WTC11 (cell line): ENCODE measurements at regions not wholly inside any gene's neighbourhood (a gene's known extent, or its start where the extent isn't known, plus 50 kb on each side); places are given as distances from the start of the nearest gene placed in this dataset.

Experiments used
- ATAC-seq: fragments of 200-7000 bp; cut with Tn5 transposase; 2 replicates; pipeline ENCODE4 v1.10.0; 2021; ENCODE audit warnings: mild to moderate bottlenecking, moderate library complexity
- CTCF ChIA-PET: fragments of 300-600 bp; sonication (Branson Sonifier 250); formaldehyde crosslinking; loops from one replicate; lab custom pipeline; 2021; ENCODE audit warnings: antibody characterized with exemption; lab: Charles Lee
- POLR2A ChIA-PET: fragments of 350-600 bp; sonication (Branson Sonifier 250); formaldehyde crosslinking; loops from one replicate; lab custom pipeline; 2021; ENCODE audit warnings: antibody characterized with exemption; lab: Charles Lee
- DNase-seq: peaks from one replicate; pipeline ENCODE4 v3.0.0; 2021; ENCODE audit warnings: low spot score
- H3K27ac Mint-ChIP-seq: 2 replicates; pipeline ENCODE4 v1.8.0; 2021; ENCODE audit warnings: mixed read lengths
- H3K27me3 Mint-ChIP-seq: 2 replicates; pipeline ENCODE4 v1.8.0; 2021; ENCODE audit warnings: low read depth, mild to moderate bottlenecking, moderate library complexity, mixed read lengths
- H3K36me3 Mint-ChIP-seq: 2 replicates; pipeline ENCODE4 v1.8.0; 2021; ENCODE audit warnings: mixed read lengths
- H3K4me1 Mint-ChIP-seq: 2 replicates; pipeline ENCODE4 v1.8.0; 2022; ENCODE audit warnings: mixed read lengths
- H3K4me3 Mint-ChIP-seq: 2 replicates; pipeline ENCODE4 v1.8.0; 2021; ENCODE audit warnings: mild to moderate bottlenecking, moderate library complexity, mixed read lengths
- H3K9me3 Mint-ChIP-seq: 2 replicates; pipeline ENCODE4 v1.8.0; 2021; ENCODE audit warnings: mixed read lengths
- AFF4 ChIP-seq: sonication (generic); formaldehyde crosslinking; IDR thresholded peaks from 2 replicates; pipeline ENCODE4 v1.8.1; 2023; ENCODE audit warnings: mild to moderate bottlenecking, missing genetic modification reagents, borderline replicate concordance
- ARID4B ChIP-seq: sonication (generic); formaldehyde crosslinking; IDR thresholded peaks from 2 replicates; pipeline ENCODE4 v1.8.0; 2023; ENCODE audit warnings: missing genetic modification reagents, mild to moderate bottlenecking, borderline replicate concordance
- ATF6 ChIP-seq: sonication (generic); formaldehyde crosslinking; IDR thresholded peaks from 2 replicates; pipeline ENCODE4 v1.8.1; 2023; ENCODE audit warnings: mild to moderate bottlenecking, missing genetic modification reagents
- FOXP1 ChIP-seq: sonication (generic); formaldehyde crosslinking; IDR thresholded peaks from 2 replicates; pipeline ENCODE4 v1.8.0; 2022; ENCODE audit warnings: missing genetic modification reagents, mild to moderate bottlenecking, moderate library complexity, borderline replicate concordance
- HMGA2 ChIP-seq: fragments of 250-450 bp; sonication (Bioruptor Pico); IDR thresholded peaks from 2 replicates; pipeline ENCODE4 v1.4.0; 2021; ENCODE audit warnings: mild to moderate bottlenecking, moderate library complexity
- IRF2 ChIP-seq: sonication (generic); formaldehyde crosslinking; IDR thresholded peaks from 2 replicates; pipeline ENCODE4 v1.8.0; 2022; ENCODE audit warnings: low read depth, missing genetic modification reagents, borderline replicate concordance
- JUN ChIP-seq: sonication (generic); formaldehyde crosslinking; IDR thresholded peaks from 2 replicates; pipeline ENCODE4 v1.8.0; 2023; ENCODE audit warnings: mild to moderate bottlenecking, missing genetic modification reagents
- NFATC4 ChIP-seq: fragments of 250-450 bp; sonication (Bioruptor Pico); IDR thresholded peaks from 2 replicates; pipeline ENCODE4 v1.9.0; 2021; ENCODE audit warnings: mild to moderate bottlenecking
- NR1H2 ChIP-seq: sonication (generic); formaldehyde crosslinking; IDR thresholded peaks from 2 replicates; pipeline ENCODE4 v1.9.0; 2021; ENCODE audit warnings: mild to moderate bottlenecking, moderate library complexity, missing genetic modification reagents
- SOX15 ChIP-seq: fragments of 250-450 bp; sonication (Bioruptor Pico); IDR thresholded peaks from 2 replicates; pipeline ENCODE4 v1.9.0; 2021; ENCODE audit warnings: mild to moderate bottlenecking
- ZNF138 ChIP-seq: sonication (generic); formaldehyde crosslinking; conservative IDR thresholded peaks from 2 replicates; pipeline ENCODE4 v1.8.1; 2022; ENCODE audit warnings: mild to moderate bottlenecking, moderate library complexity, missing genetic modification reagents
- ZNF425 ChIP-seq: fragments of 250-450 bp; sonication (Bioruptor Pico); conservative IDR thresholded peaks from 2 replicates; pipeline ENCODE4 v1.9.0; 2021; ENCODE audit warnings: mild to moderate bottlenecking
- ZSCAN18 ChIP-seq: fragments of 250-450 bp; sonication (Bioruptor Pico); IDR thresholded peaks from 2 replicates; pipeline ENCODE4 v2.1.2; 2022; ENCODE audit warnings: mild to moderate bottlenecking, moderate library complexity
- TF ChIP-seq, protein P1 (sequence below): sonication (generic); formaldehyde crosslinking; IDR thresholded peaks from 2 replicates; pipeline ENCODE4 v1.8.0; 2022; ENCODE audit warnings: mild to moderate bottlenecking, missing genetic modification reagents
- TF ChIP-seq, protein P2 (sequence below): fragments of 250-450 bp; sonication (Bioruptor Pico); IDR thresholded peaks from 2 replicates; pipeline ENCODE4 v1.9.0; 2021; ENCODE audit warnings: mild to moderate bottlenecking, borderline replicate concordance

- TF ChIP-seq ATF6 (CRISPR knock-in tag) = no peak
- no peak for TF ChIP-seq IRF2
- TF ChIP-seq FOXP1 = no peak
- TF ChIP-seq, all 79 proteins: peak for 0
Observed at GRCh38 chr13:37925878-37926473, 56.4 kb upstream of the TRPC4 start (continued).

DNA sequence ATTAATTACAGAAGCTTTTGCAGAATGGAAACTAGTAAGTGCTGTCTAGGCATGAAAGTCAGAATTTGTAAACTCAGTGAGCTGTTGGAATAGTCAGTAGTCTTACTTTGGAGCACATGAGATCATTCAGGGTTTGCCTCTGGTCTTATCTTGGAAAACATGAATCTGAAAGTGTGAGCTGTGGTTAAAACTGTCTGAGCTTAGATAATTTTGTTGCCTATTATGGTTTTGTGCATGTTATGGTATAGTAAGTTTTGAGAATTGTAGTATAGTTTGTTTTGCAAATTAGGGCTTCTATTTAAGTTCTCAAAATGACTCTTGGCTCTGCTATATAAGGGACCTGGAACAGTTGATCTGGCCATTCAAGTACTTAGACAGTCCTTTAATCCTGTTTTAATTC lies 53.7 kb upstream of the TRPC4 start:
- ATAC-seq (no peak), DNase-seq (no peak)
- TF ChIP-seq NFATC4 (CRISPR knock-in tag) (no peak), SOX15 (CRISPR knock-in tag) (no peak), ARID4B (CRISPR knock-in tag) (no peak), JUN (CRISPR knock-in tag) (no peak), NR1H2 (no peak), ZNF425 (no peak), HMGA2 (no peak), ZSCAN18 (CRISPR knock-in tag) (no peak), ZNF138 (CRISPR knock-in tag) (no peak), AFF4 (CRISPR knock-in tag) (no peak)
- TF ChIP-seq, protein P1, sequence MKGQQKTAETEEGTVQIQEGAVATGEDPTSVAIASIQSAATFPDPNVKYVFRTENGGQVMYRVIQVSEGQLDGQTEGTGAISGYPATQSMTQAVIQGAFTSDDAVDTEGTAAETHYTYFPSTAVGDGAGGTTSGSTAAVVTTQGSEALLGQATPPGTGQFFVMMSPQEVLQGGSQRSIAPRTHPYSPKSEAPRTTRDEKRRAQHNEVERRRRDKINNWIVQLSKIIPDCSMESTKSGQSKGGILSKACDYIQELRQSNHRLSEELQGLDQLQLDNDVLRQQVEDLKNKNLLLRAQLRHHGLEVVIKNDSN (CRISPR knock-in tag) = no peak
- TF ChIP-seq, protein P2, sequence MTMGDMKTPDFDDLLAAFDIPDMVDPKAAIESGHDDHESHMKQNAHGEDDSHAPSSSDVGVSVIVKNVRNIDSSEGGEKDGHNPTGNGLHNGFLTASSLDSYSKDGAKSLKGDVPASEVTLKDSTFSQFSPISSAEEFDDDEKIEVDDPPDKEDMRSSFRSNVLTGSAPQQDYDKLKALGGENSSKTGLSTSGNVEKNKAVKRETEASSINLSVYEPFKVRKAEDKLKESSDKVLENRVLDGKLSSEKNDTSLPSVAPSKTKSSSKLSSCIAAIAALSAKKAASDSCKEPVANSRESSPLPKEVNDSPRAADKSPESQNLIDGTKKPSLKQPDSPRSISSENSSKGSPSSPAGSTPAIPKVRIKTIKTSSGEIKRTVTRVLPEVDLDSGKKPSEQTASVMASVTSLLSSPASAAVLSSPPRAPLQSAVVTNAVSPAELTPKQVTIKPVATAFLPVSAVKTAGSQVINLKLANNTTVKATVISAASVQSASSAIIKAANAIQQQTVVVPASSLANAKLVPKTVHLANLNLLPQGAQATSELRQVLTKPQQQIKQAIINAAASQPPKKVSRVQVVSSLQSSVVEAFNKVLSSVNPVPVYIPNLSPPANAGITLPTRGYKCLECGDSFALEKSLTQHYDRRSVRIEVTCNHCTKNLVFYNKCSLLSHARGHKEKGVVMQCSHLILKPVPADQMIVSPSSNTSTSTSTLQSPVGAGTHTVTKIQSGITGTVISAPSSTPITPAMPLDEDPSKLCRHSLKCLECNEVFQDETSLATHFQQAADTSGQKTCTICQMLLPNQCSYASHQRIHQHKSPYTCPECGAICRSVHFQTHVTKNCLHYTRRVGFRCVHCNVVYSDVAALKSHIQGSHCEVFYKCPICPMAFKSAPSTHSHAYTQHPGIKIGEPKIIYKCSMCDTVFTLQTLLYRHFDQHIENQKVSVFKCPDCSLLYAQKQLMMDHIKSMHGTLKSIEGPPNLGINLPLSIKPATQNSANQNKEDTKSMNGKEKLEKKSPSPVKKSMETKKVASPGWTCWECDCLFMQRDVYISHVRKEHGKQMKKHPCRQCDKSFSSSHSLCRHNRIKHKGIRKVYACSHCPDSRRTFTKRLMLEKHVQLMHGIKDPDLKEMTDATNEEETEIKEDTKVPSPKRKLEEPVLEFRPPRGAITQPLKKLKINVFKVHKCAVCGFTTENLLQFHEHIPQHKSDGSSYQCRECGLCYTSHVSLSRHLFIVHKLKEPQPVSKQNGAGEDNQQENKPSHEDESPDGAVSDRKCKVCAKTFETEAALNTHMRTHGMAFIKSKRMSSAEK (CRISPR knock-in tag) = no peak
- H3K4me3 Mint-ChIP-seq = no peak overlapping the region
- no peaks in the 10 kb centered on the region for H3K9me3 Mint-ChIP-seq
- peaks cover 40% of the 10 kb centered on the region for H3K4me1 Mint-ChIP-seq
- H3K27ac Mint-ChIP-seq = no peak overlapping the region
- peaks cover 12% of the 10 kb centered on the region; the same call in 1 of the 2 replicates for H3K36me3 Mint-ChIP-seq
- POLR2A ChIA-PET = no interaction called here
- CTCF ChIA-PET = interaction anchor here (1.0 kb wide), 1 partner anchor 53 kb away, joined by 4 read pairs; no protein-coding TSS in a partner anchor
- H3K27me3 Mint-ChIP-seq = no peaks in the 10 kb centered on the region
